GM18858 (cell line): ENCODE measurements at regions not wholly inside any gene's neighbourhood (a gene's known extent, or its start where the extent isn't known, plus 50 kb on each side); places are given as distances from the start of the nearest gene placed in this dataset.

Experiments used
- ATAC-seq: cut with Tn5 transposase; IDR thresholded peaks from one replicate; pipeline ENCODE4 v1.9.1; 2021; ENCODE audit not compliant: unreplicated experiment

DNA sequence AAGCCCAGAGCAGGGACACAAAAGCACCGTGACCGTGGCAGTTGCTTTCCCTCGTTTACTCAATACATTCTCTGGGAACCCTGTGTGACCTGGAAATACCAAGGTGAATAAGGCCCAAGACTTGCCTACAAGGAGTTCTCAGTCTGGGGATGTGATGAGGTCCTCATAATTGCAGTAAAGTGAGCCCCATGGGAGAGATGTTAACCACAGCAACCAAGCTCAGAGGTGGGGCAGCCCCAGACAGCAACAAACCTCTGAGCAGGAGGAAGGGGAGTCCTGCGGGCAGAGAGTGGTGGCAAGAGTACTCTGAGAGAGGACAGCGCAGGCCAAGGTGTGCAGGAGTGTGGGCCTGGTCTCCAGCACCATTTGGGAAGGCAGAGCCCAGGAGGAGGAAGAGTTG lies 91.6 kb downstream of the TTC32 start:
- ATAC-seq: no peak

GRCh38 chr2:19809206-19809605 lies 92.6 kb downstream of the TTC32 start:
- ATAC-seq: no peak

GRCh38 chr2:19807866-19808265 lies 93.9 kb downstream of the TTC32 start:
- no peak for ATAC-seq

GRCh38 chr2:19807346-19807745 lies 94.4 kb downstream of the TTC32 start:
- ATAC-seq: no peak

DNA sequence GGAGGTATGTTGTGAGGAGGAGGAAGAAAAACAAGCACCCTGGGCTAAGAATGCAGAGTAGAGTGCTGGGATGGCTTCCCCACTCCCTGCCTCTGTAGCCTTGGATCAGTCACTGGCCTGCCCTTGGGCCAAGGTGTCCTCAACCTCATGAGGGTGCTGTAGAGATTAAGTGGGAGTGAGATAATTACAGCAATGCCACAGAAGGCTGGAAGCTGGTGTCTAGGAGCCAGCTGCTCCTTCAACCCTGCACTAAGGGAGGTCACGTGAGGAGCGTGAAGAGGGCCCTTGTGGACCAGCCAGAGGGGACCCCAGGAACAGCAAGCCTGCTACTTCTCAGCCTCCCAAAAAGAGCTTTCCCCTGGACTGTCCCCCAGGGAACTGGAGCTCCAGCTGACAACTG lies 95.2 kb downstream of the TTC32 start:
- no peak for ATAC-seq

- no peak for ATAC-seq
Measured at GRCh38 chr2:19806131-19806530, 95.7 kb downstream of the TTC32 start.

DNA sequence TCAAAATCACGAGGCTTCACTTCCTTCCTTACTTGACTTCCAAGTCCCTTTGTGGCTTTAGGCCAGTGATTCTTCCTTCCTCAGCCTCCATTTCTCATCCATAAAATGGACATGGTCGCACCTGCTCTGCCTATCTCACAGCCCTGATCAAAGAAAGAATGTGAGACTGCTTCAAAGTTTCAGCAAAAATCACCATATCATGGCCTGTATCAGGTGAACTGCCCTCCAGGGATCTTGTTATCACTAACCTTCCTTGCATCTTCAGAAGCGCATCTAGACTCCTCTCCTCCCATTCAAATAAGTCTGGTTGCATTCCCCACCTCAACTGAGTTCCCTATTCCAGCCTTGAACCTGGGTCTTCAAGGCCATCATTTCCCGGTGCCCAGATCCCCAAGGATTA lies 96.5 kb downstream of the TTC32 start:
- ATAC-seq: no peak

- ATAC-seq: no peak
Measured at GRCh38 chr2:19804639-19805260, 97.0 kb downstream of the TTC32 start.

GRCh38 chr2:19802086-19802841 lies 99.5 kb downstream of the TTC32 start:
- ATAC-seq: no peak

DNA sequence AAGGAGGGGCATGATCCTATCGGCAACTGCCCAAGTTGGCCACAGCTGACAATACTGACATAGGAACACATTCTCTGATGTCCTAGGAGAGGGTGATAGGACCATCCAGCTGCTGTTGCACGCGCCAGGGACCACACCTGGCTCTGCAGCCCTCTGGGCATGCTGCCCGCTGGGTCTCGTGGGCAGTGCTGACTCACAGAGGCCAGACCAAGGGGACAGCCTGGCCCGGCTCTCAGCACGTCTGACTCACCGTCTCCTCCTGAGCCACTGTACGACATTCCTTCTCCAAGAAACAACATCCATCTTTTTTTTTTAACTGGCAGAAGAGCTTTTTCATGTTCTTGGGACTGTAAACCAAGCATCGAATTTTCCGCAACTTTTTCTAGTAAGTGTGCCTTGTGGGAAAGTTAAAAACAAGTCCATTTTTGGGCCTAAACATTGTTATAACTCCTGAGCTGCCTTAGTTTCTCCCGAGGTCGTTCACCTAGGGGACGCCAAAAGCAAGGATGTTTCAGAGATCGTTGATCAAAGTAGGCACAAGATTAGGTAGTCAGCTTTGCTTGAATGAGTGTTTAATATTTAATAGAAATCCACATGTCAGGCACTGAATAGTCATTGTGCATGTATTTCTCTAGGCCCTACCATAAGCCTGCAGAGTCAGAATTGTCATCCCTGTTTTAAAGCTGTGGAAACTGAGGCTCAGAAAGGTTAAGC lies 100.3 kb downstream of the TTC32 start:
- no peak for ATAC-seq

DNA sequence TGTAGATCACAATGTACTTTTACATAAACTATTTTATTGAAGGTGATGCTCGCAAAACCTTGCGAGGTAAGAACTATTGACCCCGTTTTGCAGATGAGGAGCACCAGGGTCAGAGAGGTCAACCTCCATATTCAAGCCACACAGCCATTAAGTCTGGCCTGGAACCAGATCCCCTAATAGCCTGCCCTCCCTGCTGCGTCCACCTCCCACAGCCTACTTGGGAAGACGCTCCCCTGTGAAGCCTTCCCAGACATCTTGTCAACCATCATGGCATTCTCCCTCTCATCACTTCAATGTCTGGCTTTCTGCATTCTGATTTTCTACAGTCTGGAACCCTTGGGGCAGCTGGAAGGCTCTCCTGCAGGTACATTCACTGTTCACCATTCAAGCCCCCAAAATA lies 101.0 kb downstream of the TTC32 start:
- no peak for ATAC-seq

DNA sequence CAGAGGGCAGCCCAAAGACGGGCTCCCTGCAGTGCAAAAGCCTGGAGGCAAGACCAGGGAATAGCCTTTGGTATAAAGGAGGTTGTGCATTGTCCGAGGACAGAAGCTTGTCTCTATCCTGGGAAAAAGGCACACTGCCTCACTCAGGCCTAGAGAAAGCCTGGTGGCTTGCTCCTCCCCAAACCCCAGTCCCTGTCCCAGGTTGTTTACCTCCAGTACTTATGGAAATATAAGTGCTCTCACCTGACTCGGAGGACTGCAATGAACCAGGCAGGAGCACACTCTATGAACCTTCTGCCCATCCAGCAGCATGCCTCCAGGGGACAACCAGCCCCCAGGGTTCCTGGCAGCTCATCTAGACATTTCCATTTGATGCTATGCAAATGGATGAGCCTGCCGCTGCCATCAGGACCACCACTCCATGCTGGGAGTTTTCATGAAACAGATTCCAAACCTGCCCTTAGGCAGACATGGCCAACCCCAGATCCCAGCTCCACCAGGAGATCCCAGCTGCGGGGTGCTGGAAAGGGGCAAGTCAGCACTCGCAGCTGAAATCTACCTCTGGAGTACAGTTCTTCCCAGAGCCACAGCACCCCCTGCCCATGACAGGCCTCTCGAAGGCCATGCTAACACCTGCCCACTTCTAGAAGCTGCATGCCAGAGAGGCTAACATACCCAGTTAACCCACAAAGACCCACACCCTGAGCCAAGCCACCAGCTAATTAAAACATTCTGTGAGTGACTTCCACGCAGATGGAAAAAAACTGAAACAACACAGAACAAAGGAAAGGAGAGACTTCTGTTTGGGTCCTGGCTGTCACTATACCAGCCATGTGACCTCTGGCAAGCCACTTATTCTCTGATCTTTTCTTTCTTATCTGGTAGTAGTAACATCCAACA lies 101.7 kb downstream of the TTC32 start:
- no peak for ATAC-seq

GRCh38 chr2:19797871-19798270 lies 103.9 kb downstream of the TTC32 start:
- no peak for ATAC-seq

GRCh38 chr2:19797243-19797810 lies 104.5 kb downstream of the TTC32 start:
- no peak for ATAC-seq

- no peak for ATAC-seq
Measured at GRCh38 chr2:19796035-19796695, 105.6 kb downstream of the TTC32 start.

- no peak for ATAC-seq
Measured at GRCh38 chr2:19793132-19793750, 108.5 kb downstream of the TTC32 start.

- no peak for ATAC-seq
Measured at GRCh38 chr2:19790291-19790690, 111.5 kb downstream of the TTC32 start.

GRCh38 chr2:19787134-19787533 lies 114.6 kb downstream of the TTC32 start:
- ATAC-seq: no peak

- ATAC-seq: no peak
Measured at GRCh38 chr2:19786408-19787058, 115.2 kb downstream of the TTC32 start.
